Stimulated activated CD4-positive, alpha-beta T cell treated with anti-CD3 and anti-CD28 coated beads, TNF-alpha, amount 100 ng/mL, for 24 hours (primary cell): ENCODE measurements at regions not wholly inside any gene's neighbourhood (a gene's known extent, or its start where the extent isn't known, plus 50 kb on each side); places are given as distances from the start of the nearest gene placed in this dataset.

Experiments
- DNase-seq, 3 experiments: peaks; one replicate each; pipeline ENCODE4 v3.0.0-alpha.2; 2020; ENCODE audit warnings: low read depth in 3 of 3

DNA sequence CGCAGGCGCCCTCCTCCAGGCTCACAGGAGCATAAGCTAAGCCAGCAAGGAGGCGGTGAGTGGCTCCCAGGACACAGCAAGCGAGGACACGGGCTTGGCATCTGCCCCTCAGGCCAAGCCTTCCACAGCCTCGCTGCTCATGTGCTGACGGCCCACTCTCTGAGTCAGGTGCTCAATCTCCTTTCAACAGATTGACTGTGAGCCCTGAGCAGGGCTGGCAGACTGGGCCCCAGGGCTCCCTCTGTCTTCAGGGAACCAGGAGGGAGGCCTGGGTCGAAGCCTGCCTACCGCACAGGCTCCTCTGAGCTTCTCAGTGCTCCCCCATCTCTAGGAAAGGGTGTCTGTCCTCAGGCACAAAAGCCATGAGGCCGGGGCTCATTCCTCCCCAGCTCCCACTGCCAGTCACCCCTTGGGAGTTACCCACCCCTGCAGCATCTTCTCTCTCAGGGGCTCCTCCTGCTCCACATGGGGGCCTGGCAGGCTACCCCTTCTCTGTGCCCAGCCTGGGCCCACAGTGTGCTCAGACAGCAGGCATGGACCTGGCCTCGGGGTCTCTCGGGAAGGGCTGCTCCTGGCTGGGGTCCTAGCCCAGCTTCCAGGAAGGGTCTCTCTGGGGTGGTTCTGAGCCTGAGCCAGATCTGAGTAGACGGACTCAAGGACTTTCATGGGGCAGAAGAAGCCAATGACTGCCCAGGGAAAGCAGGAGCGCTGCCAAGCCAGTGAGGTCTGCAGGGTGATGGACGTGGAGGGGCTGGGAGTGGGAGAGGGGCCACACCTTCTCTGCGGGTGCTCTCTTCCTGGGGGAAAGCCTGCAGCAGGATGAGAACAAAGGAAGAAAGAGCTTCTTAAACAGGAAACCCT lies 138.0 kb upstream of the GPC1 start:
- no peak for DNase-seq

DNA sequence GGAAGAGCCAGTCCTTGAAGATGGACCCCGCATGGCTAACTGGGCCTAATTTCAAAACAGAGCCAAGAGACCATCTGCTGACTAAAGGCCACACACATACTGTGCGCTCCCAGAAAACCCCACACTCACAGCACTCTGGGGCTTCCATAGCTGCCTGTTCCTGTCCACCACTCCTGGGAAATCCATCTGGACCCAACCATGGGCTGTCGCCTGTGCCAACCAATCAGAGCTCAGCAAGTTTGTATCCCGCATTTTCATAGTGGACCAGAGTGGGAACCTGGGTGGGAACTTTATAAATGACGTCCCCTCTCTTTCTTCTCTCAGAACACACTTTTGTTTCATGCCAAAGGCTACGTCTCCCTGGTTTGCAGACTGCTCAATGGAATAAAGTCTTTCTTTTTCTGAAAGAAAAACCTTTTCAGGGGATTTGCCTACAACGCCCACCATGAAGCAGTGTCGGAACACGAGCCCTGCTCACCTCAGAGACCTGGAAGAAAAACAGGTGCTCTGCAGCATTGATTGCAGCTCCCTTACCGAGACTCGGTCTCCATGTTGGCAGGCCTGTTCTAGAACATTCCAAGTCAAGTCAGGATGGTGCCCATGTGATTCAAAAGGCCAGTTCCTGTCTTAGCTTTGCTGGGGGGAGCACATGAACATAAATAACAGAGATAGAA lies 137.2 kb upstream of the GPC1 start:
- DNase-seq = no peak

DNA sequence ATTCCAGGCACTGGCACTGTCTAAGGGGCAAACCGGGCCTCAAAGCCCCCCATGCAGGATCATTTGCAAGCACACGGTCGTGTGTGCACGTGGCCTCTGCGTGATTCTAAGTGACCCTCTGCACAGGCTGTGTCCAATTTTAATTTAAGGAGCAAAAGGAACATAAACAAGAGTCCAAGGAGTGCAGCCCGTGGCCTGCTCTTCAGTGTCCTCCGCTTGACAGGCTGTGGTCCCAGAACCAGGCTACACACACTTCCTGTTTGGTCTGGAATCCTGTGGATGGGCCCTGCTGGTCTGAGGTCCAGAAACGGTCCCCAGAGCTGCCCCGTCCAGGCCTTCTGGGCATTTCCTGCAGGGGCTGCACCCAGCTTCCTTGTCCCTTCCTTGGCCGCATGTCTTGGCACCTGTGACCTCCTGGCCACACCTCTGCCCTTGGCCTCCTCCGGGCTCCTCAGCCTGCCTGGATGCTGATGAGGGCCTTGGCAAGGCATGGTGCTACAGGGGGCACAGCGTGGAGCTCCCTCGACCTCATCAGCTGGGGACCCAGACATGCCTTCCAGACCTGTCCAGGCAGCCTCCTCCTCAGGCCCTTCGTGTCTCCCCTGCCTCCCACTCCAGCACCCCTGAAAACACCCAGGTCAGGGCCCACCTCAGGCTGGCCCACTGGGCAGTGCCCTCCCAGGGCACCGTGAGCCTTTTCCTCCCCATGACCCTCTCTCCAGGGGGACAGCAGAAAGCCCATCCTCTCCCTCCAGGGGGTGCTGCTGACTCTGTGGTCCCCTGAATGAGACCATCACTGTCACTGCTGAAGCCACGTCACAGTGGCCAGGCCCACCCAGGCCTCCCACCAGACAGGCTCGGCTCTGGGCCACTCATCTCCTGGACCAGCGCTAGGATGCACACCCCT lies 136.4 kb upstream of the GPC1 start:
- DNase-seq = no peak

DNA sequence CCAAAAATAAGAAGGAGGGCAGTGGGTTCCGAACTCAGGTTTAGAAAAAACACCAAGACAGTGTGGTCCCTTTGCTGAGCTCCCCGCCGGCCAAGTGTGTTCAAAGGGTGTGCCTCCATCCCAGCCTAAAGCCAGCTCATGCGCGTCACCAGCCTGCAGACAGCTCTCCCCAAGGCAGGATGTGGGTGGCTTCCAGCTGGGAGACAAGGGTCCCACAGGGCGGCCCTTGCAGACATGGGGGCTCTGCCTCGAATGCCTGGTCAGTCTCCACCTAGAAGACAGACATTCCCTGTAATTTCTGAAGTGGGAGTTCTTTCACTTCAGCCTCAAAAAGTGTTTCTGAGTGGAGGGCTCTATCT lies 135.8 kb upstream of the GPC1 start:
- no peak for DNase-seq

DNA sequence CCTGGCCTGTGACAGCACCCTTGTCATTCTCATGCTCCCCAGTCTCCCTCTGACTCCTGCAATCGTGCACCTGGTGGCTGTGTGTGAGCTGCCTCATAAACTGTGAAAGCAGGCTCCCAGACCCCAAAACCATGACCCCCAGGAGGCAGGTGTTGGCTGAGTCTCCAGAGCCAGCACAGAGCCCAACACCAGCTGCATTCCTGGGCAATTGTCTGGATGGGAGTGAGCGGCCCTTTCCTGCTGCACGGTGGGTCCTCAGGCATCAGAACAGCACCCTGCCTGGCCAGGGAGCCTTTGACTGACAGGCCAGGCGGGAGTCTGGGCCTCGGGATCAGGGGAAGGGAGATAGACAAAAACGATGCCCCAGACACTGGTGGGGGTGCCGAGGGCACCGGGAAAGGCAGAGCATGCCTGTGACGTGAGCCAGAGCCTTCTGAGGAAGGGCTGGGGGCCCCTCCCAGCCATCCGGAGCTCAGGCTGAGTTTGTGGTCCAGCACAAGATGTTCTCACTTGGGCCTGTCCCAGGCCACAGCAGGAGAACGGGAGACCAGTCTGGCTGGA lies 135.1 kb upstream of the GPC1 start:
- no peak for DNase-seq

DNA sequence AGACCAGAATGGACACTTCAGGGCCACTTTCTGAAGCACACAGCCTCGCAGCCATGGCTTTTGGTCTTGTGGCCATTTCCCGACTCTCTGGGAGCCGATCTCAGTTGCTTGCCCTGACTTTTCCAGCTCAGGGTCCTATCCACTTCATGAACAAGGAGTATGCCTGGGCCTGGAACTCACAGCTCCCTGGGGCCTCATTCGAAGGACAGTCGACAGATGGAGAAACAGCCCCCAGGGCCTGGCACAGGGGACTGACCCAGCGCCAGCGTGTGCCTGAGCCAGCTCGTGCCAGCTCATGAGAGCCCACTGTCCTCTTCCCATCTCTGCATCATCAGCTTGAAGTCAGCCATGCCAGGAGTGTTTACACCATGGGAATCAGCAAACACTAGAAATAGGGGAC lies 134.6 kb upstream of the GPC1 start:
- DNase-seq = no peak

DNA sequence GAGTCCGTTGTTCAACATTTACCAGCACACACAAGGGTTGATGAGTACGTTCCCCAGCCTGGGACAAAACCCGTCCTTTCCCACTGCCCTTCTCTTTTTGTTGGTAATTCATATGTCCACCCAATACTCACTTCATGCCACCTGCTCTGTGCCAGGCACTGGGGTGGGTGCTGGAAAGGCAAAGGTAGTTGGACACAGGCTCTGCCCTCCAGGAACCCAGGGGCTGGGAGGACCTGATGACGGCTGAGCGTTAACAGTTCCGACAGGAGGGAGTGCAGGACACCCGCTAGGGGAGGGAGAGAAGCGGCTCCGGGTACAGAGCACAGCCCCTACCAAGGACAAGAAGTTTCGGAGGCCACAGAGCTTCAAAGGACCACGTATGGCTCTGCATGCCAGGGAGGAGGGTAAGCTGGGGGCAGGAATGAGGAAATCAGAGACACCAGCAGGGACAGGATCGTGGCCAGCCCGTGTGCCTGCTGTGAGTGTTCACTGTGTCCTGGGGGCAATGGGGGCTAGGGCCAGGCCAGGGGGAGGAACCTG lies 134.1 kb upstream of the GPC1 start:
- DNase-seq = no peak

DNA sequence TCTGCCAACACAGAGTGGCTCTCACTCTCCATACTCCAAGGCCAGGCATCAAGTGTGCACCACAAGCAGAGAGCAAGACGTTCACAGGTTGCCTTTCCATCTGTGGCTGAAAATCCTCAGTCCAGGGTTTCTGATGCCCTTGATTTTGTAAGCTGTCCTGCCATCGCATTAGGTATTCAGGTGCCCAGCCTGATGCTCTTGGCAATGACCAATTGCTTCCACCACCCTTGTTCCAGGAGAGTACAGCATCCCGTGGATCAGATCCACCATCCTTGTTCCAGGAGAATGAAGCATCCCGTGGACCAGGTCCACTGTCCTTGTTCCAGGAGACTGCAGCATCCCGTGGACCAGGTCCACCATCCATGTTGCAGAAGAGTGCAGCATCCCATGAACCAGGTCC lies 133.4 kb upstream of the GPC1 start:
- DNase-seq = no peak

DNA sequence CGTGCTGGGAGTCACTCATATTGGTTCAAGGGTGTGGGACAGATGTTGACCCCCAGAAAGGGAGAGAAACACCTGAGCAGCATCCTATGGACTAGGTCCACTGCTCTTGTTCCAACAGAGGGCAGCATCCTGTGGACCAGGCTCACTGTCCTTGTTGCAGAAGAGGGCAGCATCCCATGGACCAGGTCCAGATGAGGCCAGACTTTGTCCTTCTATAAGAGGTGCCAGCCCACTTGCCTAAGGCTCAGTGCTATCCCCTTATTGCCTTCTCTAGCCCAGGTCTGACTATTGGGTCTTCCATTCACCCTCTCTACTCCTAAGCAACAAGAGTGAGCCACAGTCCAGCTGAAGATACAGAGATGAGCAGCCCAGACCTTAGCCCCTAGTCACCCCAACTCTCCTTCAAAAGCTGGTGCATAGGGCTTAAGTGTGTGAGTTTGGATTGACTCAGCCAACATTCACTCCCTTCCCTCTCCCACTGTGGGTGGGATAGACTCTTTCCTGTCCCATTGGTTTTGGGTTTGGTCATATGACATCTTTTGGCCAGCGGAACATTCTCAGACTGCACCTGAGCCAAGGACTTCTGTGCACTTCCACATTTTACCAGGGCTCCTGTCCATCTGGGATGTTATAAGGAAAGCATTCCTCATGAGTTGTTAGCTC lies 132.4 kb upstream of the GPC1 start:
- no peak for DNase-seq

DNA sequence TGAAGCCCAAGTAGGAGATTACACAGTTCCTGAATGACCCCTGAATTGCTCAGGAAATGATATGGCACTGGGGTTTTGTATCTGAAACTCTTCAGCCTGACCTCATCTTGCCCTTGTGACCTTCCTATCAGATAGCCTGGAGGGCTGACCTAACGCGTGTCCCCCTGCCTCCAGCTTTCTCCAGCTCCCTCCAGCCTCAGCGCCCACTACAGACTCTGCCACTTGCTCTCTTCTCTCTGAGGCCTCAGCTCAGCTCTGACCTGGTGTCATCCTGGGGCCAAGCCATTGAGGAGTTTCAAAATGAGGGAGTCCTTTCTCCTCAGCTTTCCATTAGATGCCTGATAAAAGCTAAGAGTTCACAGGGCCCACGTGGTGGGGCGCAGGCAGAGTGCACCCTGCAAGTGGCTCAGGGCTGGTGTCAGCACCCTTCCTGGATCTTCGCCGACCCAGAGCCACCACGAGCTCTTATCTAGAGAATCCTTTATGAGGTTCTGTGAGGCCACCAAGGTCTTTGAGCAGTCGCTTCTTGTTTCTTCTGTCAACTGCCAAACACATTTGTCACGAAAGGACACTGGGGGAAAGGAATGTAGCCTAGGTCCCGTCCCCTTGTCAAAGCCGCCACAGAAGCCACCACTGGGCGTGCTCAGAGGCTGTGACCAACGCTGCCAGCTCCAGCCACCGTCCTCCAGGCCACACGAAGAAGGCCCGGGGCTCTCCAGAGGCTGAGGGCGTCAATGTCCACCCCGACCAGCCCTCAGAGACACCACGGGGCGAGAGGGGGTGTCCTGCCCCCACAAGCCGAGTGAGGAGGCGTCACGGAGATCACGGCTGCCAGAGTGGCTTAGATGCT lies 131.3 kb upstream of the GPC1 start:
- DNase-seq = no peak

DNA sequence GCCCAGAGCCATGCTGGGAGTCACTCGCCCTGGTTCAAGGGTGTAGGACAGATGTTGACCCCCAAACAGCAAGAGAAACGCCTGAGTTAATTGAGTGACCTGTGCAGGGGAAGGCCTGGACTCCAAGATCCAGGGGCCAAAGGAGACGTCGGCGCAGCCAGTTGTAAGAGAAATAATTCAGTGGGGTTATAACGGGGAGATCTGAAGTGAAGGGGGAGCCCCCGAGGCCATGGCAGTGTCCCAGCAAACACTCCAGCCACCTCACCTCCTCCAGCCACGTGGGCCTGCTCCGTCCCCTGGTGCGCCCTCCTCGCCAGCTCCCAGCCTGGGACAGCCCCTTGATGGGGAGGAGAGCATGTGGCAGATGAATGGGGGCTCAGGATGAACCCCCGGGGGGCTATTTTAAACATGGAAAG lies 130.7 kb upstream of the GPC1 start:
- no peak for DNase-seq

DNA sequence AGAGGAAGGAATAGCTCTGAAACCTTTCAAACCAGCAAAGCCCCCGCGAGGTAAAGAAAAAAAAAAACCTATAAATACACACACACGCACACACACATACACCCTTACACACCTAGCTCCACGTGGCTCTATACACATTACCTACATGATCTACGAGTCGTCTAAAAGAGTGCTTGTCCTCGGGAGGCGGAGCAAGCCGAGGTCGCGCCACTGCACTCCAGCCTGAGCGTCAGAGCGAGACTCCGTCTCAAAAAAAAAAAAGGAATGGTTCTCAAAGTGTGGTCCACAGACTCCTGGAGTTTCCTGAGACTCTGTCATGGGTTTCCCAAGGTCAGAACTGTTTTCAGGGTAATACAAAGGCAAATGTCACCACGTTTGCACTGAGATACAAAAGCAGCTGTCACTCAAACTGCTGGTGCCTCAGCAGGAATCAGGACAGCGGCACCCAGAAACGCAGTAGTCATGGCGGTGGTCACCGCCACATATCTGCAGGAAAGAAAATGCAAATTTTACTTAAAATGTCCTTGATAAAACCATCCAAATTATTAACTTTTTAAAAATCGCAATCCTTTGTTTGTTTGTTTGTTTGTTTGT lies 130.0 kb upstream of the GPC1 start:
- DNase-seq = no peak

DNA sequence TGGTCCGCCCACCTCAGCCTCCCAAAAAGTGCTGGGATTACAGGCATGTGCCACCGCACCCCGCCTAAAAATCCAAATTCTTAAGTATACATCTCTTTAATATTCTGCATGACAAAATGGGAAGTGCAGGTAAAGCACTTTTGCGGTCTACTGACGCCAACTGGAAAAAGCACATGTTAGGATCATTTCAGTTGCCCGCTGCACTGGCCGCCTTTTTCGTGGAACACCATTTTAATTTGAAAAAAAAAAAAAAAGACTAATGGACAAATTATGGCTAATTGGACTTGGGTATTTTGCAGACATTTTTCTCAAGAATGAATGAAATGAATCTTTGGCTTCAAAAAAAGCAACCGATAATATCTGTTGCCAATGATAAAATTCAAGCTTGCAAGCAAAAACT lies 129.3 kb upstream of the GPC1 start:
- no peak for DNase-seq

DNA sequence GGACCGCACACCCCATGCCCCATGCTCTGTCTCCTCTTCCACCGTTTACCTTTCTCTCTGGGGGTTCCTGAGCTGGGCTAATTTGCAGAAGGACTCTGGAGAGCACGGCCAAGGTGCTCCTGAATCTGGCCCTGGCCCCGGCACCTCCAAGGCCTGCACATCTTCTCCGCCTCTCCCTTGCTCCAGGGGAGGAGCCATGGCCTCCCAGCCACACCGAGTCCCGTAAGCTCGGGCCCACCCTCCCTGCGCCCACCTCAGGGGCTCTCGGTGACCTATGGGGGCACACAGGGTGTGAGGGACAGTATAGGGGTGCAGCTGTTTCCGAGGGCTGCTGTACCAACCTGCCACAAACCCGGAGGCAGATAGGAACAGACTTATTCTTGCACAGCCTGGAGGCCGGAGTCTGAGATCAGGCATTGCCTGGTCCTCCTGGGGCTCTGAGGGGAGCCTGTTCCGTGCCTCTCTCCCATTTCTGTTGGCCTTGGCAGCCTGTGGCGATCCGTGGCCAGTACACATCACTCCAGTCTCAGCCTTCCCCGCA lies 127.3 kb upstream of the GPC1 start:
- DNase-seq = no peak

DNA sequence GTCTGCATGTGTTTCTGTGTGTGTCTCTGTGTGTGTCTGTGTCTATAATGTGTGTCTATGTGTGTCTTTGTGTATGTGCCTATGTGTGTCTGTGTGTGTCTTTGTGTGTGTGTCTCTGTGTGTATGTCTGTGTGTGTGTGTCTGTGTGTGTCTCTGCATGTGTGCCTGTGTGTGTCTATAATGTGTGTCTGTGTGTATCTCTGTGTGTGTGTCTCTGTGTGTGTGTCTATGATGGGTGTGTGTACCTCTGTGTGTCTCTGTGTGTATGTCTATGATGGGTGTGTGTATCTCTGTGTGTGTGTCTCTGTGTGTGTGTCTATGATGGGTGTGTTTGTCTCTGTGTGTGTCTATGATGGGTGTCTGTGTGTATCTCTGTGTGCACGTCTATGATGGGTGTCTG lies 126.2 kb upstream of the GPC1 start:
- no peak for DNase-seq

DNA sequence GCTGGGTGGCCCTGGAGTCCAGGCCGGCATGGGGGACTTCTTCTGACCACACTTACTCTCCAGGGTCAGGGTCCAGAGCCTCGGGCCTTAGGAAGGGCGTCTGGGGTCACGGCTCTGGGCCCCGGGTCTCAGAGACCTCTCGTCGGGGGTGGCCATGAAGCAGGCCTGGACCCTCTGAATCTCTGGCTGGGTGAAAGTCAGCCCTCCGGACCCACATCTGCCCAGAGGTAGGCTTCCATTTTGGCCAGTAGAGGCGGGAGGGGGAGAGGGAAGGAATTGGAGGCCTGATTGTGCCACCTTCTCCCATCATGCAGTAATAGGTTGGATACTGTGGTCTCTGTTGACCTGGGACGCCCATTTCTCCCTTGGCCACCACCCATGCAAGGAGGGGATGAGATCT lies 125.3 kb upstream of the GPC1 start:
- DNase-seq = no peak

DNA sequence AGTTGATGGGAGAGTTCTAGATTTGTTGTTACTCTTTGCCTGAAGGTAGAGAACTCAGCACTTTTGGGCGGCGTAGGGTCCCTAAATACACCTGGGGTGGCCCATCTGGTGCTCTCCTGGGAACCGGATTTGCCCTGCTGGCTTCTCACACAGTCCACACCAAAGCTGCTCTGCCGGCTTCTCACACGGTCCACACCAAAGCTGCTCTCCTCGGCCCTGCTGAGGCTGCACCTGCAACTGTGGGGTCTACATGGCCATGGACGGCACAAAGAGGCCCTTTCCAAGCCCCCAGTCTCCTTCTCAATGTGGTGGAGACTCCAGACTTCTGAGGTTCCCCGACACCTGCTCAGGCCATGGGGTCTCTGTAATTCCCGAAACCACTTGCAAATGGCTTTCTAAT lies 124.8 kb upstream of the GPC1 start:
- no peak for DNase-seq

DNA sequence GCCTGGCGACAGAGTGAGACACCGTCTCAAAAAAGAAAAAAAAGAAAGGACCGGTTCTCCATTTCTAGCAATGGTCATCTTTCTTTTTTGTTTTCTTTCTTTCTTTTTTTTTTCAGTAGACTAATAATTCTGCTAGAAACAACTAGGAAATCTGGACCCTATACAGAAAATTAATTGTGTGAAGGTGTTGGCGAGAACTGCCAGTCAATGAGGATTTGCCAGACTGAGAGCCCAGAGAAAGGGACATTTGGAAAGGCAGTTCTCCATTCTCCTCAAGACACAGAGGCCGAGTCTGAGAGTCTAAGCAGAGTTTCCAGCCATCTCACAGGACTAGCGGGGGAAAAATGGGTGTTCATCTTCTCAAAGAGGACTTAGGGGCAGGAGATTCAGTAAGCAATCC lies 123.6 kb upstream of the GPC1 start:
- no peak for DNase-seq

DNA sequence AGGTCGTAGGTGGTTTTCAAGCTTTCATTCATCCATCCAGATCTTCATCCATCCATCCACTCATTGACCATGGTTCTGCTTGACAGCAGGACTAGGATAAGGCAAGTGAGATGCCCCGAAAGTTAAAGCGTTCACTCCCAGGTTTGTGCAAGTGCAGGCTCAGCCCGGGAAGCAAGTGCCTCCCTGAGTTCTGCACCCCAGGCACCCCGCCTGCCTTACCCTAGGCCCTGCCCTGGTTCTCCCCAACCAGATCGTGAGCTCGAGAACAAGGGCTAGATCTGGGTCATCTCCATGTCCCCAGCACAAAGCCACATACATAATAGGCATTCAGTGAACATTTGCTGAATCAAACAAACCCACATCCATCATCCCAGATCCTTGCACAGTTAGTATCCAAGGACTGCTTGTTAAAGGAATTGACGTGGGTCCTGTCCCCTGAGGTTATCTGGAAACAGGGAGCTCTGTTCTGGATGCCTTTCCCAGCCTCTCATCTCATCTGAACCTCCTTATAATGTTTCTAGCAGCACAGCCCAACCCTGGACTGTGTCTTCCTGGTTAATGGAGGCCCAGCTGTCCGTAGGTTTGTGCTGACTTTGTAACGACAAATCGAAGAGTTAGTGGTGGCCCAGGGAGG lies 116.1 kb upstream of the GPC1 start:
- no peak for DNase-seq
